HG03558 (cell line): ENCODE measurements at regions not wholly inside any gene's neighbourhood (a gene's known extent, or its start where the extent isn't known, plus 50 kb on each side); places are given as distances from the start of the nearest gene placed in this dataset.

Experiments used
- ATAC-seq: cut with Tn5 transposase; IDR thresholded peaks from one replicate; pipeline ENCODE4 v1.9.1; 2021; ENCODE audit warnings: moderate number of reproducible peaks; ENCODE audit not compliant: unreplicated experiment; ENCODE audit errors: extremely low read depth

DNA sequence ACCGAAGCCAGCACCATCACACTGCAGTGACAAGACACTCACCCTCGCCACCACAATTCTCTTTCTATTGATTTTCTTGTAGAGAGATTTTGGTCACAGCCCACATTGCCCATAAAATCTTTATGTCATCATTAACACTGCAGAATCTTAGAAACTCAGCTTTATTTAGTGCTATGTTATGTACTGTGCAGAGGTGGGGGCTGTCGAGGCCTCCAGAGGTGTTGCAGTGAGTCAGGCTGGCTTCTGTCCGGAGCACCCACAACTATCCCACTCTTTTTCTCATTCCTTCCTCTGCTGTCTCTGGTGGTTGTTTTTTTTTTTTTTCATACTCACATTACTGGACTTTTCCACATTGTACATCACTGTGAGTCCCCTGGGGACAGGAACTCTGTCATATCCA, 677.4 kb upstream of the HS6ST1 start:
- no peak for ATAC-seq

GRCh38 chr2:128997166-128997866, 678.6 kb upstream of the HS6ST1 start:
- no peak for ATAC-seq

GRCh38 chr2:129001926-129002325, 683.3 kb upstream of the HS6ST1 start:
- no peak for ATAC-seq

DNA sequence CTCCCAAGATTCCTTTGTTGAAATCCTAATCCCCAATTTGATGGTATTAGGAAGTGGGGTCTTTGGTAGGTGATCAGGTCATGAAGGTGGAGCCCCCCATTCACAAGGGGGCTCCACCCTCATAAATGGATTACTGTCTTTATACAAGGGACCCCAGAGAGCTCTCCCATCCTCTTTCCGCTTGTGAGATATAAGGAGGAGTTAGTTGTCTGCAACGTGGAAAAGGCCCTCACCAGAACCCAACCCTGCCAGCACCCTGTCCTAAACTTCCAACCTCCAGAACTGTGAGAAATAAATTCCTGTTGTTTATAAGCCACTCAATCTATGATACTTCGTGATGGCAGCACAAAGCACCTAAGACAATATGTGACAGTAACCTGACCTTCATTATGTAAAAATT, 684.1 kb upstream of the HS6ST1 start:
- ATAC-seq, result no peak

GRCh38 chr2:129004485-129004884, 685.8 kb upstream of the HS6ST1 start:
- ATAC-seq, result no peak

GRCh38 chr2:129004940-129005490, 686.3 kb upstream of the HS6ST1 start:
- ATAC-seq, result no peak

DNA sequence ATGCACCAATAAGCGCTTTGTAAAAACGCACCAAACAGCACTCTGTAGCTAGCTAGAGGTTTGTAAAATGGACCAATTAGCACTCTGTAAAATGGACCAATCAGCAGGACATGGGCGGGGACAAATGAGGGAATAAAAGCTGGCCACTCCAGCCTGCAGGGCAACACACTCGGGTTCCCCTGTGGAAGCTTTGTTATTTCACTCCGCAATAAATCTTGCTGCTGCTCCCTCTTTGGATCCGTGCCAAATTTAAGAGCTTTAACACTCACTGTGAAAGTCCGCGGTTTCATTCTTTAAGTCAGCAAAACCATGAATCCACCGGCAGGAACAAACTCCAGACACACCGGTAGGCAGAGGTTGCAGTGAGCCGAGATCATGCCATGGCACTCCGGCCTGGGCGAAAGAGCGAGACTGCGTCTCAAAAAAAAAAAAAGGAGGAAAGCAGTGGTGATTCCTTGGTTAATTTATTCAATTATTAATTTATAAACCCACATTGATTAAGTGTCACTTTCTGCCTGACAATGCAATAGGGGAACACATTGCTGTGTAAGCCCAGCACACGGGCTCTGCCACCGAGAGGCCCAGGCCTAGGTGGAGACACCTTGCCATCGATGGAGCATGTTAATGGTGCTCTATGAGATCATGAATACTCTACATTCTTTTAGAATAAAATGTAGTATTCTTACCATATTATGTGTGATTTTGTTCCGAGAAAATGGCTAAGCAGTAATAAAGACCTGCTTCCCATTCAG, 687.6 kb upstream of the HS6ST1 start:
- no peak for ATAC-seq

- no peak for ATAC-seq
These were observed 688.2 kb upstream of the HS6ST1 start for GRCh38 chr2:129006901-129007300.

- no peak for ATAC-seq
These were observed 689.6 kb upstream of the HS6ST1 start for GRCh38 chr2:129008055-129008880.

DNA sequence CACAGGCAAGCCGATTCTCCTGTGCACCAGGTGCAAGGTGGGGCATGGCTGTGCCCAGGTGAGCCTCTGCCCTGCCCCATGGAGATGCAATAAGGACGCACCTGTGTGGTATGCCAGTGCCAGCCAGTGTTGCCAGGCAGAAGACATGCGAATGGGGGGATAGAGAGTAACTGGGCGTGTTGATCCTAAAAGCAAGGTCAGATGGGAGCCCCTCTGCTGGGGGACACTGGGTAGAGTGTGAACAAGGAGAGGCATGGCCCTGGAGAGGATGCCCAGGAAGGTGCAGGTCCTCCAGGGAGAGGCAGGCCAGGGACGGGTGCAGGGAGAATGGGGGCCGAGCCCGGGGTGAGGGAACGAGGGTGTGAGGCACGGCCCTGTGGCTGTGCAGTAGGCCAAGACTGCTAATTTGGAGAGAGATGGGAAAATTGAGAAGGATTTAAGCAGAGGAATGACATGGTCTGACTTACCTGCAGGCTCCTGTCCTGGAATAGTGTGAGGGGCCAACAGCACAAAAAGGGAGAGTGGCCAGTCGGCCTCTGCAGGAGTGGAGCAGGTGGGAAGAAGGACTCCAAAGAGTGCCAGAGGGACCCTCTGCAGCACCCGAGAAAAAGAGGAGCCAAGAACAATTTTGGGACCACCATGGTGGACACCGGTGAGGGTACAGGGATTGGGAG, 690.4 kb upstream of the HS6ST1 start:
- ATAC-seq, result no peak

GRCh38 chr2:129009555-129010146, 691.0 kb upstream of the HS6ST1 start:
- no peak for ATAC-seq

- no peak for ATAC-seq
These were observed 691.6 kb upstream of the HS6ST1 start for GRCh38 chr2:129010262-129010661.

GRCh38 chr2:129011466-129012061, 692.9 kb upstream of the HS6ST1 start:
- ATAC-seq, result no peak

DNA sequence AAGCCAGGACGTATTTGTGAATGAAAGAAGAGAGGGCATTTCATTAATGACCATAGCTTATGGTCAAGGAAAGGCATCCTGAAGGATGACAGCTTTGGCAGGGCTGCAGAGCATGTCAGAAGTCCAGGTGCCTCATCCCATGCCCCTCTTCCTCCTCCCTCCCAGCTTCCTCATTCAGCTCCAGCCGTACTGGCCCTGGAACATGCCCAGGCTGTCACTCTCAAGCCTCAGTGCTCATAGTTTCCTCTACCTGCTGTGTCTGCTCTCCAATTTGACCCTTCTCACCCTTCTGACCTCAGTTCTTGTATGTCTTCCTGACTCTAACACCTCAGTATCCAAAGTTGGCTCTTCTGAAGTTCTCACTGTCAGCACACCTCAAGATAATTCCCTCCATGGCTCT, 695.8 kb upstream of the HS6ST1 start:
- ATAC-seq, result no peak

- ATAC-seq, result no peak
These were observed 697.0 kb upstream of the HS6ST1 start for GRCh38 chr2:129015397-129016285.

DNA sequence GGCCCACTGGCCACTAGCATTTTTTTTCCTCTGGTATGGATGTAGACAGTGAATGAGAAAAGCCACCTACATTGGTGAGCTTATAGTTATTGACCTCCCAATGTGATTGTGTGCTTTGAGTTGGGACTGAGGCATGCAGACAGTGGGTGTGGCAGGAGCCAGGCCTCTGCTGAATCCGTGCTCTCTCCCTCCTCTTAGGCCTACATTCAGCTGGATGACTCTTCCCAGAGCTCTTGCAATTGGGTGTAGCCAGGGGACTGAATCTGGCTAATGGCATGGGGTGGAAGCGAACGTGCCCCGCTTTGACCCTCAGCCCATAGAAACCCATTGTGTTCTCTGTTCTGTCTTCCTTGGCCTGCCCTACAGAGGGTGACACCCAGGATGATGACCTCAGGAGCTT, 698.3 kb upstream of the HS6ST1 start:
- ATAC-seq, result no peak

DNA sequence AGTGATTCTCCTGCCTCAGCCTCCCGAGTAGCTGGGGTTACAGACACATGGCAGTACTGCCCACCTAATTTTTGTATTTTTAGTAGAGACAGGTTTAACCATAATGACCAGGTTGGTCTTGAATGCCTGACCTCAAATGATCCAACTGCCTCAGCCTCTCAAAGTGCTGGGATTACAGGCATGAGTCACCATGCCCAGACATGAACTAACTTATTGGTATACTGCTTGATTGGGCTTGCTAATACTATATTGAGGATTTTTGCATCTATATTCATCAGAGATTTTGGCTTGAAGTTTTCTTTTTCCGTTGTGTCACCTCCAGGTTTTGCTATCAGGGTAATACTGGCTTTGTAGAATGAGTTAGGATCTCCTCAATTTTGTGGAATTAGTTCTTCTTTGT, 706.1 kb upstream of the HS6ST1 start:
- ATAC-seq, result no peak

GRCh38 chr2:129035992-129036391, 717.3 kb upstream of the HS6ST1 start:
- ATAC-seq, result no peak
